Immature natural killer cell (primary cell): ENCODE measurements at regions not wholly inside any gene's neighbourhood (a gene's known extent, or its start where the extent isn't known, plus 50 kb on each side); places are given as distances from the start of the nearest gene placed in this dataset.

Source experiments
- DNase-seq, 3 donors: peaks; one replicate each; pipeline ENCODE4 v3.0.0; 2022; ENCODE audit warnings: mixed read lengths in 1 of 3
- H3K27ac Mint-ChIP-seq, 6 donors: one replicate each; pipeline ENCODE4 v1.8.0; 2020; ENCODE audit warnings: mixed read lengths in 6 of 6, mild to moderate bottlenecking in 5 of 6, inconsistent platforms in 4 of 6, moderate library complexity in 3 of 6
- H3K27me3 Mint-ChIP-seq, 3 donors: one replicate each; pipeline ENCODE4 v1.8.0; 2020 to 2021; ENCODE audit warnings: low read depth in 3 of 3, mild to moderate bottlenecking in 3 of 3, mixed read lengths in 3 of 3, moderate library complexity in 3 of 3, inconsistent platforms in 1 of 3
- H3K36me3 Mint-ChIP-seq, 3 donors: one replicate each; pipeline ENCODE4 v1.8.0; 2020; ENCODE audit warnings: mixed read lengths in 3 of 3, inconsistent platforms in 2 of 3, mild to moderate bottlenecking in 2 of 3
- H3K4me1 Mint-ChIP-seq, 2 donors: one replicate each; pipeline ENCODE4 v1.8.0; 2020; ENCODE audit warnings: inconsistent platforms in 2 of 2, mild to moderate bottlenecking in 2 of 2, mixed read lengths in 2 of 2, moderate library complexity in 1 of 2
- H3K4me3 Mint-ChIP-seq, 5 donors: one replicate each; pipeline ENCODE4 v1.8.0; 2020; ENCODE audit warnings: mild to moderate bottlenecking in 5 of 5, mixed read lengths in 5 of 5, inconsistent platforms in 3 of 5, moderate library complexity in 3 of 5
- H3K9me3 Mint-ChIP-seq, 6 donors: one replicate each; pipeline ENCODE4 v1.8.0; 2020; ENCODE audit warnings: mild to moderate bottlenecking in 6 of 6, mixed read lengths in 6 of 6, inconsistent platforms in 4 of 6, moderate library complexity in 3 of 6

GRCh38 chr18:44061438-44061837 is 619.2 kb upstream of the SETBP1 start:
- H3K36me3 Mint-ChIP-seq: no peaks in the 10 kb centered on the region
- H3K9me3 Mint-ChIP-seq: no peaks in the 10 kb centered on the region
- DNase-seq: no peak
- H3K4me1 Mint-ChIP-seq: no peaks in the 10 kb centered on the region
- peaks cover 0 to 2% (median 0%) of the 10 kb centered on the region in 3 donors for H3K27me3 Mint-ChIP-seq
- H3K4me3 Mint-ChIP-seq: no peak overlapping the region
- no peak overlapping the region for H3K27ac Mint-ChIP-seq

GRCh38 chr18:44062345-44062744 is 618.3 kb upstream of the SETBP1 start:
- Mint-ChIP-seq H3K27ac (no peak overlapping the region), H3K36me3 (no peaks in the 10 kb centered on the region), H3K4me1 (no peaks in the 10 kb centered on the region), H3K27me3 (peaks cover 0 to 2% (median 2%) of the 10 kb centered on the region in 3 donors), H3K9me3 (no peaks in the 10 kb centered on the region), H3K4me3 (no peak overlapping the region)
- DNase-seq: no peak

- Mint-ChIP-seq H3K4me1 (no peaks in the 10 kb centered on the region), H3K36me3 (no peaks in the 10 kb centered on the region), H3K27ac (no peak overlapping the region), H3K9me3 (peaks cover 0 to 4% (median 0%) of the 10 kb centered on the region in 6 donors), H3K4me3 (no peak overlapping the region), H3K27me3 (peaks cover 0 to 2% (median 2%) of the 10 kb centered on the region in 3 donors)
- DNase-seq: no peak
Observed at GRCh38 chr18:44065206-44065605, 615.5 kb upstream of the SETBP1 start.

- H3K27me3 Mint-ChIP-seq: peaks cover 0 to 2% (median 2%) of the 10 kb centered on the region in 3 donors
- H3K36me3 Mint-ChIP-seq: no peaks in the 10 kb centered on the region
- no peak for DNase-seq
- no peaks in the 10 kb centered on the region for H3K4me1 Mint-ChIP-seq
- no peak overlapping the region for H3K27ac Mint-ChIP-seq
- no peak overlapping the region for H3K4me3 Mint-ChIP-seq
- H3K9me3 Mint-ChIP-seq: peaks cover 0 to 4% (median 0%) of the 10 kb centered on the region in 6 donors
Observed at GRCh38 chr18:44066541-44066940, 614.1 kb upstream of the SETBP1 start.

- H3K27ac Mint-ChIP-seq: no peak overlapping the region
- H3K36me3 Mint-ChIP-seq: no peaks in the 10 kb centered on the region
- no peak overlapping the region for H3K4me3 Mint-ChIP-seq
- peaks cover 0 to 4% (median 0%) of the 10 kb centered on the region in 6 donors for H3K9me3 Mint-ChIP-seq
- no peaks in the 10 kb centered on the region for H3K4me1 Mint-ChIP-seq
- DNase-seq: no peak
- peaks cover 0 to 2% (median 2%) of the 10 kb centered on the region in 3 donors for H3K27me3 Mint-ChIP-seq
Observed at GRCh38 chr18:44067186-44067585, 613.5 kb upstream of the SETBP1 start.

- H3K27ac Mint-ChIP-seq: no peak overlapping the region
- H3K27me3 Mint-ChIP-seq: peaks cover 0 to 5% (median 0%) of the 10 kb centered on the region in 3 donors
- no peaks in the 10 kb centered on the region for H3K9me3 Mint-ChIP-seq
- no peaks in the 10 kb centered on the region for H3K4me1 Mint-ChIP-seq
- no peak overlapping the region for H3K4me3 Mint-ChIP-seq
- no peaks in the 10 kb centered on the region for H3K36me3 Mint-ChIP-seq
- no peak for DNase-seq
Observed at GRCh38 chr18:44075038-44075437, 605.6 kb upstream of the SETBP1 start.

GRCh38 chr18:44079606-44080005 is 601.1 kb upstream of the SETBP1 start:
- no peak overlapping the region for H3K27ac Mint-ChIP-seq
- H3K4me1 Mint-ChIP-seq: no peaks in the 10 kb centered on the region

GRCh38 chr18:44080054-44080453 is 600.6 kb upstream of the SETBP1 start:
- Mint-ChIP-seq H3K4me1 (no peaks in the 10 kb centered on the region), H3K9me3 (no peaks in the 10 kb centered on the region)

More at GRCh38 chr18:44079606-44080005, 601.1 kb upstream of the SETBP1 start:
- H3K9me3 Mint-ChIP-seq: no peaks in the 10 kb centered on the region
- peaks cover 0 to 5% (median 3%) of the 10 kb centered on the region in 3 donors for H3K27me3 Mint-ChIP-seq
- H3K36me3 Mint-ChIP-seq: no peaks in the 10 kb centered on the region
- no peak for DNase-seq
- H3K4me3 Mint-ChIP-seq: no peak overlapping the region

GRCh38 chr18:44089732-44090131 is 591.0 kb upstream of the SETBP1 start:
- peaks cover 1 to 3% of the 10 kb centered on the region in 2 donors for H3K4me1 Mint-ChIP-seq
- no peak overlapping the region for H3K27ac Mint-ChIP-seq
- H3K4me3 Mint-ChIP-seq: no peak overlapping the region
- H3K36me3 Mint-ChIP-seq: no peaks in the 10 kb centered on the region
- DNase-seq: no peak
- H3K27me3 Mint-ChIP-seq: peaks cover 2 to 4% (median 4%) of the 10 kb centered on the region in 3 donors
- no peaks in the 10 kb centered on the region for H3K9me3 Mint-ChIP-seq

More at GRCh38 chr18:44080054-44080453, 600.6 kb upstream of the SETBP1 start:
- DNase-seq: no peak
- H3K4me3 Mint-ChIP-seq: no peak overlapping the region
- peaks cover 0 to 5% (median 3%) of the 10 kb centered on the region in 3 donors for H3K27me3 Mint-ChIP-seq
- no peaks in the 10 kb centered on the region for H3K36me3 Mint-ChIP-seq
- H3K27ac Mint-ChIP-seq: no peak overlapping the region

- H3K4me3 Mint-ChIP-seq: no peak overlapping the region
- H3K36me3 Mint-ChIP-seq: peaks cover 0 to 3% (median 0%) of the 10 kb centered on the region in 3 donors
- no peak overlapping the region for H3K27ac Mint-ChIP-seq
- no peak for DNase-seq
- H3K9me3 Mint-ChIP-seq: peaks cover 0 to 4% (median 0%) of the 10 kb centered on the region in 6 donors
- H3K27me3 Mint-ChIP-seq: peaks cover 2 to 9% (median 4%) of the 10 kb centered on the region in 3 donors
- H3K4me1 Mint-ChIP-seq: peaks cover 8 to 10% of the 10 kb centered on the region in 2 donors
Observed at GRCh38 chr18:44090453-44090852, 590.2 kb upstream of the SETBP1 start.

- H3K9me3 Mint-ChIP-seq: peaks cover 0 to 6% (median 0%) of the 10 kb centered on the region in 6 donors
- H3K4me3 Mint-ChIP-seq: no peak overlapping the region
- peaks cover 0 to 4% (median 0%) of the 10 kb centered on the region in 3 donors for H3K36me3 Mint-ChIP-seq
- peaks cover 16 to 19% of the 10 kb centered on the region in 2 donors for H3K4me1 Mint-ChIP-seq
- no peak overlapping the region for H3K27ac Mint-ChIP-seq
- DNase-seq: no peak
- H3K27me3 Mint-ChIP-seq: peaks cover 3 to 10% (median 4%) of the 10 kb centered on the region in 3 donors
Observed at GRCh38 chr18:44093253-44093652, 587.4 kb upstream of the SETBP1 start.

GRCh38 chr18:44096016-44096415 is 584.7 kb upstream of the SETBP1 start:
- Mint-ChIP-seq H3K36me3 (peaks cover 0 to 4% (median 0%) of the 10 kb centered on the region in 3 donors), H3K27me3 (peaks cover 0 to 10% (median 4%) of the 10 kb centered on the region in 3 donors), H3K4me1 (peaks cover 16 to 19% of the 10 kb centered on the region in 2 donors), H3K9me3 (peaks cover 0 to 6% (median 0%) of the 10 kb centered on the region in 6 donors), H3K4me3 (no peak overlapping the region), H3K27ac (no peak overlapping the region)
- no peak for DNase-seq

- peaks cover 2 to 10% (median 4%) of the 10 kb centered on the region in 3 donors for H3K27me3 Mint-ChIP-seq
- H3K4me3 Mint-ChIP-seq: no peak overlapping the region
- H3K9me3 Mint-ChIP-seq: peaks cover 0 to 6% (median 0%) of the 10 kb centered on the region in 6 donors
- H3K36me3 Mint-ChIP-seq: peaks cover 0 to 4% (median 0%) of the 10 kb centered on the region in 3 donors
- no peak overlapping the region for H3K27ac Mint-ChIP-seq
- peaks cover 16 to 19% of the 10 kb centered on the region in 2 donors for H3K4me1 Mint-ChIP-seq
- DNase-seq: peak in 1 of 3 donors; percentile 3
Observed at GRCh38 chr18:44098551-44099098, 582.1 kb upstream of the SETBP1 start.

GRCh38 chr18:44107187-44107586 is 573.5 kb upstream of the SETBP1 start:
- H3K4me1 Mint-ChIP-seq: no peaks in the 10 kb centered on the region
- no peak overlapping the region for H3K4me3 Mint-ChIP-seq
- peaks cover 0 to 1% (median 0%) of the 10 kb centered on the region in 3 donors for H3K27me3 Mint-ChIP-seq
- no peak for DNase-seq
- no peaks in the 10 kb centered on the region for H3K36me3 Mint-ChIP-seq
- no peak overlapping the region for H3K27ac Mint-ChIP-seq
- no peaks in the 10 kb centered on the region for H3K9me3 Mint-ChIP-seq

GRCh38 chr18:44111337-44111736 is 569.4 kb upstream of the SETBP1 start:
- no peak overlapping the region for H3K4me3 Mint-ChIP-seq
- H3K36me3 Mint-ChIP-seq: no peaks in the 10 kb centered on the region
- peaks cover 5 to 10% (median 6%) of the 10 kb centered on the region in 3 donors for H3K27me3 Mint-ChIP-seq
- peaks cover 0 to 1% (median 0%) of the 10 kb centered on the region in 6 donors for H3K9me3 Mint-ChIP-seq
- no peak for DNase-seq
- H3K4me1 Mint-ChIP-seq: no peaks in the 10 kb centered on the region
- no peak overlapping the region for H3K27ac Mint-ChIP-seq
